Endothelial cell of umbilical vein (primary cell): ENCODE measurements at regions not wholly inside any gene's neighbourhood (a gene's known extent, or its start where the extent isn't known, plus 50 kb on each side); places are given as distances from the start of the nearest gene placed in this dataset.

Experiments
- BruUV-seq: library from RNA; stranded (reverse); fragments of 400-500 nt; replicated peaks from 2 replicates; lab custom pipeline; 2021; lab: Mats Ljungman, UMichigan
- CTCF ChIA-PET: fragments of 300-600, 350-600 bp; sonication (Branson Sonifier 250); formaldehyde crosslinking; loops from one replicate; lab custom pipeline; 2021; ENCODE audit warnings: antibody characterized with exemption, inconsistent platforms; lab: Charles Lee
- POLR2A ChIA-PET: fragments of 300-600, 350-600 bp; sonication (Branson Sonifier 250); formaldehyde crosslinking; loops from one replicate; lab custom pipeline; 2021; ENCODE audit warnings: antibody characterized with exemption, inconsistent platforms; lab: Charles Lee
- DNase-seq: peaks from one replicate; pipeline ENCODE4 v3.0.0-alpha.2; 2011; ENCODE audit warnings: low read depth, low spot score
- FAIRE-seq: peaks from 2 replicates; lab custom pipeline; 2011; peaks lifted over from hg19 to GRCh38; lab: Jason Lieb, UNC
- H2AFZ ChIP-seq: 2 replicates; pipeline ENCODE4 v1.6.0; 2012; ENCODE audit warnings: low read depth, low read length, control low read depth, inconsistent platforms
- H3K27ac ChIP-seq: 2 replicates; pipeline ENCODE4 v1.5.1; 2011; ENCODE audit warnings: low read depth, mild to moderate bottlenecking, control low read depth, low read length, moderate library complexity; ENCODE audit not compliant: insufficient read depth
- H3K27me3 ChIP-seq, 2 experiments: 2 replicates each; pipeline versions ENCODE4 v1.6.0 to v1.6.1; 2011; ENCODE audit warnings: low read length in 2 of 2, mixed read lengths in 1 of 2; ENCODE audit not compliant: control insufficient read depth in 2 of 2, insufficient read depth in 2 of 2
- H3K36me3 ChIP-seq, 2 experiments: 2 replicates in 1 of 2; 3 replicates in 1 of 2; pipeline ENCODE4 v1.5.1; 2011; ENCODE audit warnings: low read length in 2 of 2, mild to moderate bottlenecking in 1 of 2, moderate library complexity in 1 of 2; ENCODE audit not compliant: control insufficient read depth in 2 of 2, insufficient read depth in 2 of 2; ENCODE audit errors: extremely low read depth in 1 of 2
- H3K4me1 ChIP-seq: 3 replicates; pipeline ENCODE4 v1.5.1; 2011; ENCODE audit warnings: mild to moderate bottlenecking, low read length; ENCODE audit not compliant: control insufficient read depth, insufficient read depth; ENCODE audit errors: extremely low read depth
- H3K4me2 ChIP-seq: 2 replicates; pipeline ENCODE4 v1.6.1; 2011; ENCODE audit warnings: low read length, control low read depth, mixed read lengths; ENCODE audit not compliant: insufficient read depth
- H3K4me3 ChIP-seq, 3 experiments: fragments of 200-600 bp in 1 of 3; sonication (generic), shearing (Covaris generic) in 1 of 3; replicated peaks in 1 of 3; 2 replicates each; pipeline ENCODE4 v1.5.1; 2011 to 2016; ENCODE audit warnings: control low read depth in 3 of 3, low read length in 3 of 3, mild to moderate bottlenecking in 2 of 3, inconsistent platforms in 1 of 3, low read depth in 1 of 3, moderate library complexity in 1 of 3; ENCODE audit not compliant: insufficient read depth in 1 of 3
- H3K79me2 ChIP-seq: 2 replicates; pipeline ENCODE4 v1.6.0; 2012; ENCODE audit warnings: low read length, inconsistent platforms; ENCODE audit not compliant: control insufficient read depth, insufficient read depth
- H3K9ac ChIP-seq: replicated peaks from 2 replicates; pipeline ENCODE3; 2011; ENCODE audit warnings: low read length, control low read depth; ENCODE audit not compliant: insufficient read depth; ENCODE audit errors: extremely low read depth
- H3K9me1 ChIP-seq: replicated peaks from 3 replicates; pipeline ENCODE4 v1.6.0; 2011; ENCODE audit warnings: mild to moderate bottlenecking, low read length; ENCODE audit not compliant: control insufficient read depth, insufficient read depth; ENCODE audit errors: extremely low read depth
- H3K9me3 ChIP-seq: replicated peaks from 2 replicates; pipeline ENCODE4 v1.5.1; 2012; ENCODE audit warnings: low read length, inconsistent platforms; ENCODE audit not compliant: control insufficient read depth, insufficient read depth
- H4K20me1 ChIP-seq: replicated peaks from 2 replicates; pipeline ENCODE3; 2011; ENCODE audit warnings: mild to moderate bottlenecking, low read length; ENCODE audit not compliant: control insufficient read depth, insufficient read depth; ENCODE audit errors: extremely low read depth
- CTCF ChIP-seq, 2 donors: IDR thresholded peaks; 1 replicate in 1 of 2; 2 replicates in 1 of 2; pipeline ENCODE4 v1.5.1; 2011; ENCODE audit warnings: low read length in 2 of 2, mild to moderate bottlenecking in 2 of 2, moderate library complexity in 2 of 2, control low read depth in 1 of 2, inconsistent platforms in 1 of 2, low read depth in 1 of 2; ENCODE audit not compliant: insufficient read depth in 1 of 2; ENCODE audit errors: extremely low read depth in 1 of 2
- EZH2 ChIP-seq: IDR thresholded peaks from 2 replicates; pipeline ENCODE4 v1.6.1; 2012; ENCODE audit warnings: borderline replicate concordance, low read depth, mild to moderate bottlenecking, moderate library complexity, low read length, inconsistent platforms; ENCODE audit not compliant: severe bottlenecking
- GATA2 ChIP-seq: IDR thresholded peaks from 2 replicates; pipeline ENCODE4 v1.7.0; 2011; ENCODE audit warnings: low read depth, mild to moderate bottlenecking, moderate library complexity, mixed read lengths, low read length; ENCODE audit not compliant: insufficient read length, insufficient read depth
- JUN ChIP-seq: IDR thresholded peaks from 2 replicates; pipeline ENCODE4 v1.6.1; 2011; ENCODE audit warnings: borderline replicate concordance, low read depth; ENCODE audit not compliant: insufficient read length, insufficient read depth
- MAX ChIP-seq: IDR thresholded peaks from 2 replicates; pipeline ENCODE4 v1.6.1; 2011; ENCODE audit not compliant: insufficient read depth, insufficient read length
- MYC ChIP-seq: IDR thresholded peaks from one replicate; pipeline ENCODE4 v1.6.1; 2011; ENCODE audit warnings: mild to moderate bottlenecking, low read depth, low read length
- POLR2A ChIP-seq: IDR thresholded peaks from 2 replicates; pipeline ENCODE4 v1.6.1; 2012; ENCODE audit warnings: low read depth, mild to moderate bottlenecking, control low read depth, low read length
- POLR2AphosphoS5 ChIP-seq: IDR thresholded peaks from 2 replicates; pipeline ENCODE4 v1.6.1; 2012; ENCODE audit warnings: low read depth, mild to moderate bottlenecking, control low read depth, low read length, moderate library complexity; ENCODE audit not compliant: insufficient read depth
- dilution Hi-C: fragments of 300-500 bp; cut with MboI; formaldehyde crosslinking; loops from one replicate; pipeline ENCODE4 v1.15.0; 2019; ENCODE audit warnings: low sequenced_read_pairs; ENCODE audit not compliant: extremely low pct_ligation_motif_present
- intact Hi-C: fragments of 100-400 bp; cut with micrococcal nuclease; formaldehyde crosslinking; loops from one replicate; pipeline ENCODE4 v1.10.0; 2022

DNA sequence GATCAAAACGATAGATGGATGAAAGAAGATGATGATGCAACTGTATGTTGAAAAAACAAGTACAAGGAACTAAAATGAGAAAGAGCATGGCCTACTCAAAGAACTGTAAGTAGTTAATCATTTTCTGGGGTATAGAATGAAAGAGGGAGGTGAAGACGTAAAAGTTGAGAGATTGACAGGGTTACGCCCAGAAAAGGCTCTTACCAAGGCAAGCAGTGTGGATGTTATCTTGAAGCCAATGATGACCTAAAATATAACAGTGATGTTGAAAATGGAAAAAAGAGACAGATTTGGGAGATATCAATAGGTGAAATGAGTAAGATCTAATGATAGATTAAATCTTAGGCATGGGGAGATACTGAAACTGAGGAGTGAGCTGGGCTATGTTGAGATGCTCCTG is 80.4 kb upstream of the GNAQ start:
- dilution Hi-C loops = no loop called here
- no peak for FAIRE-seq

DNA sequence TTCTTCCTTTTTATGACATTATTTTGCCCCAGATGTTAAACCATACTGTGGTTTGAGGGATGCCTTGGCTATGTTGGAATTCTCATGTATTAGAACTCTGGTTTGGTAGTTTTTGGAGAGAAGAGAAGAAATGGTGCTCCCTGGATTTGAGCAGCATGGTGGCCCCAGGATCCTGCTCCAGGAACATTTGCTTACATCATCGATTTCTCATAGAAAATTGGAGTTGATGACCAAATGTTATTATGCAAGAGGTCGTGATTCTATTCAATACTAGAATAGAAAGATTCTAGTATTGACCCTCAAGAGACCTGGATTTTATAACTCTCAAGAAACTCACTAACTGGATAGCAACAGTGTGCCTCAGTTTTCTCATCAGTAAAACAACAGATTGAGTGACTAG is 77.5 kb upstream of the GNAQ start:
- no peak overlapping the region for H2AFZ ChIP-seq
- peaks cover 3% of the 10 kb centered on the region in 2 experiments for H3K27me3 ChIP-seq
- BruUV-seq = no TSS peak
- no peak overlapping the region for H3K27ac ChIP-seq
- H4K20me1 ChIP-seq = no peaks in the 10 kb centered on the region
- H3K9me3 ChIP-seq = no peaks in the 10 kb centered on the region
- intact Hi-C loops (no loop called here), dilution Hi-C loops (no loop called here)
- no peaks in the 10 kb centered on the region for H3K36me3 ChIP-seq
- no peaks in the 10 kb centered on the region for H3K79me2 ChIP-seq
- TF ChIP-seq CTCF (IDR thresholded peaks at IDR 0.05; ENCODE audit: extremely low read depth in 1 of 2, insufficient read depth in 1 of 2, low read depth in 1 of 2, low read length in 2 of 2) (no peak), POLR2AphosphoS5 (no peak), JUN (no peak), MAX (no peak), MYC (no peak), GATA2 (no peak), POLR2A (no peak)
- no peak overlapping the region for H3K4me3 ChIP-seq
- H3K4me2 ChIP-seq = no peak overlapping the region
- DNase-seq (no peak), FAIRE-seq (no peak)
- ChIA-PET POLR2A (no interaction called here), CTCF (interaction anchor here (1.1 to 1.9 kb wide), 2 partner anchors 9 to 12 kb away, joined by 6 read pairs; no protein-coding TSS in a partner anchor)
- no peaks in the 10 kb centered on the region for H3K4me1 ChIP-seq
- H3K9me1 ChIP-seq = no peaks in the 10 kb centered on the region
- no peak overlapping the region for H3K9ac ChIP-seq

More for the DNA sequence above, 80.4 kb upstream of the GNAQ start:
- no peak for TF ChIP-seq EZH2
- no peak for TF ChIP-seq MYC
- no peak for TF ChIP-seq CTCF (IDR thresholded peaks at IDR 0.05; ENCODE audit: extremely low read depth in 1 of 2, insufficient read depth in 1 of 2, low read depth in 1 of 2, low read length in 2 of 2)
- H3K9ac ChIP-seq = no peak overlapping the region
- intact Hi-C loops = no loop called here
- H3K27ac ChIP-seq = no peak overlapping the region
- CTCF ChIA-PET = no interaction called here
- POLR2A ChIA-PET = no interaction called here
- H3K9me3 ChIP-seq = no peaks in the 10 kb centered on the region
- no peaks in the 10 kb centered on the region for H3K9me1 ChIP-seq
- no peak overlapping the region for H2AFZ ChIP-seq
- no peak overlapping the region for H3K4me3 ChIP-seq
- no peak overlapping the region for H3K4me2 ChIP-seq
- no peaks in the 10 kb centered on the region for H3K79me2 ChIP-seq
- no peaks in the 10 kb centered on the region for H3K27me3 ChIP-seq
- DNase-seq = no peak
- H3K36me3 ChIP-seq = no peaks in the 10 kb centered on the region
- no peaks in the 10 kb centered on the region for H4K20me1 ChIP-seq
- BruUV-seq = no TSS peak
- no peaks in the 10 kb centered on the region for H3K4me1 ChIP-seq
